WTC11 (cell line): ENCODE measurements at regions not wholly inside any gene's neighbourhood (a gene's known extent, or its start where the extent isn't known, plus 50 kb on each side); places are given as distances from the start of the nearest gene placed in this dataset.

Experiments
- ATAC-seq: fragments of 200-7000 bp; cut with Tn5 transposase; 2 replicates; pipeline ENCODE4 v1.10.0; 2021; ENCODE audit warnings: mild to moderate bottlenecking, moderate library complexity
- CTCF ChIA-PET: fragments of 300-600 bp; sonication (Branson Sonifier 250); formaldehyde crosslinking; loops from one replicate; lab custom pipeline; 2021; ENCODE audit warnings: antibody characterized with exemption; lab: Charles Lee
- POLR2A ChIA-PET: fragments of 350-600 bp; sonication (Branson Sonifier 250); formaldehyde crosslinking; loops from one replicate; lab custom pipeline; 2021; ENCODE audit warnings: antibody characterized with exemption; lab: Charles Lee
- DNase-seq: peaks from one replicate; pipeline ENCODE4 v3.0.0; 2021; ENCODE audit warnings: low spot score
- H3K27ac Mint-ChIP-seq: 2 replicates; pipeline ENCODE4 v1.8.0; 2021; ENCODE audit warnings: mixed read lengths
- H3K27me3 Mint-ChIP-seq: 2 replicates; pipeline ENCODE4 v1.8.0; 2021; ENCODE audit warnings: low read depth, mild to moderate bottlenecking, moderate library complexity, mixed read lengths
- H3K36me3 Mint-ChIP-seq: 2 replicates; pipeline ENCODE4 v1.8.0; 2021; ENCODE audit warnings: mixed read lengths
- H3K4me1 Mint-ChIP-seq: 2 replicates; pipeline ENCODE4 v1.8.0; 2022; ENCODE audit warnings: mixed read lengths
- H3K4me3 Mint-ChIP-seq: 2 replicates; pipeline ENCODE4 v1.8.0; 2021; ENCODE audit warnings: mild to moderate bottlenecking, moderate library complexity, mixed read lengths
- H3K9me3 Mint-ChIP-seq: 2 replicates; pipeline ENCODE4 v1.8.0; 2021; ENCODE audit warnings: mixed read lengths
- E2F5 ChIP-seq: sonication (generic); formaldehyde crosslinking; IDR thresholded peaks from 2 replicates; pipeline ENCODE4 v1.8.1; 2022; ENCODE audit warnings: mild to moderate bottlenecking, moderate library complexity, missing genetic modification reagents
- GRHL2 ChIP-seq: fragments of 250-450 bp; sonication (Bioruptor Pico); IDR thresholded peaks from 2 replicates; pipeline ENCODE4 v1.8.0; 2022; ENCODE audit warnings: mild to moderate bottlenecking, moderate library complexity; ENCODE audit not compliant: insufficient replicate concordance, severe bottlenecking
- NFE2L1 ChIP-seq: sonication (generic); formaldehyde crosslinking; IDR thresholded peaks from 2 replicates; pipeline ENCODE4 v1.8.1; 2023; ENCODE audit warnings: missing genetic modification reagents
- OVOL2 ChIP-seq: fragments of 250-450 bp; sonication (Bioruptor Pico); IDR thresholded peaks from 2 replicates; pipeline ENCODE4 v1.9.0; 2021; ENCODE audit warnings: mild to moderate bottlenecking, borderline replicate concordance
- ZNF219 ChIP-seq: sonication (generic); formaldehyde crosslinking; IDR thresholded peaks from 2 replicates; pipeline ENCODE4 v1.8.0; 2023; ENCODE audit warnings: missing genetic modification reagents, mild to moderate bottlenecking, borderline replicate concordance
- TF ChIP-seq, protein P1 (sequence below): fragments of 250-450 bp; sonication (Bioruptor Pico); IDR thresholded peaks from 2 replicates; pipeline ENCODE4 v2.1.2; 2022; ENCODE audit warnings: mild to moderate bottlenecking, moderate library complexity
- TF ChIP-seq, protein P2 (sequence below): fragments of 250-450 bp; sonication (Bioruptor Pico); IDR thresholded peaks from 2 replicates; pipeline ENCODE4 v1.8.0; 2021; ENCODE audit warnings: mild to moderate bottlenecking
- TF ChIP-seq, protein P3 (sequence below): sonication (generic); formaldehyde crosslinking; IDR thresholded peaks from 2 replicates; pipeline ENCODE4 v1.8.1; 2023; ENCODE audit warnings: mild to moderate bottlenecking, missing genetic modification reagents, moderate library complexity
- TF ChIP-seq, protein P4 (sequence below): sonication (generic); formaldehyde crosslinking; IDR thresholded peaks from 2 replicates; pipeline ENCODE4 v1.8.0; 2022; ENCODE audit warnings: mild to moderate bottlenecking, missing genetic modification reagents
- TF ChIP-seq, protein P5 (sequence below): sonication (generic); formaldehyde crosslinking; IDR thresholded peaks from 2 replicates; pipeline ENCODE4 v1.8.0; 2023; ENCODE audit warnings: missing genetic modification reagents, mild to moderate bottlenecking, borderline replicate concordance
- TF ChIP-seq, protein P6 (sequence below): sonication (generic); formaldehyde crosslinking; IDR thresholded peaks from 2 replicates; pipeline ENCODE4 v1.8.0; 2023; ENCODE audit warnings: mild to moderate bottlenecking, missing genetic modification reagents
- TF ChIP-seq, protein P7 (sequence below): sonication (generic); formaldehyde crosslinking; IDR thresholded peaks from 2 replicates; pipeline ENCODE4 v1.8.1; 2022; ENCODE audit warnings: missing genetic modification reagents, borderline replicate concordance

DNA sequence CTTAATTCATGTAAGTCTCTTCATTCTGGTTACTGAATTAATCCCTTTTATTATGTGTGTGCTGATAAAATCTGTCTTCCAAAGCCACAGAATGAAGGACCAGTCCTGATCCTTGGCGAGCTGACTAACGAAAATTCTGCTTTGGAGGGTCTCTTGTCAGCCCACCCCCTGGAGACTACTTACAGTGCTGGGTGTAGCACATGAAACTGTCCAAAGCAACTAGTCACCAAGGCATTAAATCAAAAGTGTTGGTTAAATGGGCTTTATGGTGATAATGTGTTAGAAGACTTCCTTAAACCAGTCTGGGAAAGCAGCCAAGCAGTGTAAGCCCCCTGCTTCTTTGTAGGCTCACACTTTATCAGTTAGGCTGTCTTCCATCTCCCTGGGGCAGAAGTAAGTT, 420.2 kb downstream of the SUCLG1 start:
- CTCF ChIA-PET = interaction anchor here (1.3 kb wide), 1 partner anchor 16 kb away, joined by 5 read pairs; no protein-coding TSS in a partner anchor
- ATAC-seq (no peak), DNase-seq (no peak)
- Mint-ChIP-seq H3K27me3 (no peaks in the 10 kb centered on the region), H3K27ac (no peak overlapping the region), H3K4me3 (no peak overlapping the region), H3K4me1 (no peaks in the 10 kb centered on the region), H3K9me3 (no peaks in the 10 kb centered on the region), H3K36me3 (no peaks in the 10 kb centered on the region)
- POLR2A ChIA-PET = no interaction called here
- TF ChIP-seq E2F5 (CRISPR knock-in tag) (no peak), GRHL2 (CRISPR knock-in tag) (no peak), ZNF219 (CRISPR knock-in tag) (no peak), NFE2L1 (no peak), OVOL2 (CRISPR knock-in tag) (no peak)
- TF ChIP-seq, protein P1, sequence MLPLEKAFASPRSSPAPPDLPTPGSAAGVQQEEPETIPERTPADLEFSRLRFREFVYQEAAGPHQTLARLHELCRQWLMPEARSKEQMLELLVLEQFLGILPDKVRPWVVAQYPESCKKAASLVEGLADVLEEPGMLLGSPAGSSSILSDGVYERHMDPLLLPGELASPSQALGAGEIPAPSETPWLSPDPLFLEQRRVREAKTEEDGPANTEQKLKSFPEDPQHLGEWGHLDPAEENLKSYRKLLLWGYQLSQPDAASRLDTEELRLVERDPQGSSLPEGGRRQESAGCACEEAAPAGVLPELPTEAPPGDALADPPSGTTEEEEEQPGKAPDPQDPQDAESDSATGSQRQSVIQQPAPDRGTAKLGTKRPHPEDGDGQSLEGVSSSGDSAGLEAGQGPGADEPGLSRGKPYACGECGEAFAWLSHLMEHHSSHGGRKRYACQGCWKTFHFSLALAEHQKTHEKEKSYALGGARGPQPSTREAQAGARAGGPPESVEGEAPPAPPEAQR (CRISPR knock-in tag) = no peak
- TF ChIP-seq, protein P2, sequence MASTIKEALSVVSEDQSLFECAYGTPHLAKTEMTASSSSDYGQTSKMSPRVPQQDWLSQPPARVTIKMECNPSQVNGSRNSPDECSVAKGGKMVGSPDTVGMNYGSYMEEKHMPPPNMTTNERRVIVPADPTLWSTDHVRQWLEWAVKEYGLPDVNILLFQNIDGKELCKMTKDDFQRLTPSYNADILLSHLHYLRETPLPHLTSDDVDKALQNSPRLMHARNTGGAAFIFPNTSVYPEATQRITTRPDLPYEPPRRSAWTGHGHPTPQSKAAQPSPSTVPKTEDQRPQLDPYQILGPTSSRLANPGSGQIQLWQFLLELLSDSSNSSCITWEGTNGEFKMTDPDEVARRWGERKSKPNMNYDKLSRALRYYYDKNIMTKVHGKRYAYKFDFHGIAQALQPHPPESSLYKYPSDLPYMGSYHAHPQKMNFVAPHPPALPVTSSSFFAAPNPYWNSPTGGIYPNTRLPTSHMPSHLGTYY (CRISPR knock-in tag) = no peak
- TF ChIP-seq, protein P3, sequence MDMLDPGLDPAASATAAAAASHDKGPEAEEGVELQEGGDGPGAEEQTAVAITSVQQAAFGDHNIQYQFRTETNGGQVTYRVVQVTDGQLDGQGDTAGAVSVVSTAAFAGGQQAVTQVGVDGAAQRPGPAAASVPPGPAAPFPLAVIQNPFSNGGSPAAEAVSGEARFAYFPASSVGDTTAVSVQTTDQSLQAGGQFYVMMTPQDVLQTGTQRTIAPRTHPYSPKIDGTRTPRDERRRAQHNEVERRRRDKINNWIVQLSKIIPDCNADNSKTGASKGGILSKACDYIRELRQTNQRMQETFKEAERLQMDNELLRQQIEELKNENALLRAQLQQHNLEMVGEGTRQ = no peak
- TF ChIP-seq, protein P4, sequence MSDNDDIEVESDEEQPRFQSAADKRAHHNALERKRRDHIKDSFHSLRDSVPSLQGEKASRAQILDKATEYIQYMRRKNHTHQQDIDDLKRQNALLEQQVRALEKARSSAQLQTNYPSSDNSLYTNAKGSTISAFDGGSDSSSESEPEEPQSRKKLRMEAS (CRISPR knock-in tag) = no peak
- TF ChIP-seq, protein P5, sequence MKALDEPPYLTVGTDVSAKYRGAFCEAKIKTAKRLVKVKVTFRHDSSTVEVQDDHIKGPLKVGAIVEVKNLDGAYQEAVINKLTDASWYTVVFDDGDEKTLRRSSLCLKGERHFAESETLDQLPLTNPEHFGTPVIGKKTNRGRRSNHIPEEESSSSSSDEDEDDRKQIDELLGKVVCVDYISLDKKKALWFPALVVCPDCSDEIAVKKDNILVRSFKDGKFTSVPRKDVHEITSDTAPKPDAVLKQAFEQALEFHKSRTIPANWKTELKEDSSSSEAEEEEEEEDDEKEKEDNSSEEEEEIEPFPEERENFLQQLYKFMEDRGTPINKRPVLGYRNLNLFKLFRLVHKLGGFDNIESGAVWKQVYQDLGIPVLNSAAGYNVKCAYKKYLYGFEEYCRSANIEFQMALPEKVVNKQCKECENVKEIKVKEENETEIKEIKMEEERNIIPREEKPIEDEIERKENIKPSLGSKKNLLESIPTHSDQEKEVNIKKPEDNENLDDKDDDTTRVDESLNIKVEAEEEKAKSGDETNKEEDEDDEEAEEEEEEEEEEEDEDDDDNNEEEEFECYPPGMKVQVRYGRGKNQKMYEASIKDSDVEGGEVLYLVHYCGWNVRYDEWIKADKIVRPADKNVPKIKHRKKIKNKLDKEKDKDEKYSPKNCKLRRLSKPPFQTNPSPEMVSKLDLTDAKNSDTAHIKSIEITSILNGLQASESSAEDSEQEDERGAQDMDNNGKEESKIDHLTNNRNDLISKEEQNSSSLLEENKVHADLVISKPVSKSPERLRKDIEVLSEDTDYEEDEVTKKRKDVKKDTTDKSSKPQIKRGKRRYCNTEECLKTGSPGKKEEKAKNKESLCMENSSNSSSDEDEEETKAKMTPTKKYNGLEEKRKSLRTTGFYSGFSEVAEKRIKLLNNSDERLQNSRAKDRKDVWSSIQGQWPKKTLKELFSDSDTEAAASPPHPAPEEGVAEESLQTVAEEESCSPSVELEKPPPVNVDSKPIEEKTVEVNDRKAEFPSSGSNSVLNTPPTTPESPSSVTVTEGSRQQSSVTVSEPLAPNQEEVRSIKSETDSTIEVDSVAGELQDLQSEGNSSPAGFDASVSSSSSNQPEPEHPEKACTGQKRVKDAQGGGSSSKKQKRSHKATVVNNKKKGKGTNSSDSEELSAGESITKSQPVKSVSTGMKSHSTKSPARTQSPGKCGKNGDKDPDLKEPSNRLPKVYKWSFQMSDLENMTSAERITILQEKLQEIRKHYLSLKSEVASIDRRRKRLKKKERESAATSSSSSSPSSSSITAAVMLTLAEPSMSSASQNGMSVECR = no peak
- TF ChIP-seq, protein P6, sequence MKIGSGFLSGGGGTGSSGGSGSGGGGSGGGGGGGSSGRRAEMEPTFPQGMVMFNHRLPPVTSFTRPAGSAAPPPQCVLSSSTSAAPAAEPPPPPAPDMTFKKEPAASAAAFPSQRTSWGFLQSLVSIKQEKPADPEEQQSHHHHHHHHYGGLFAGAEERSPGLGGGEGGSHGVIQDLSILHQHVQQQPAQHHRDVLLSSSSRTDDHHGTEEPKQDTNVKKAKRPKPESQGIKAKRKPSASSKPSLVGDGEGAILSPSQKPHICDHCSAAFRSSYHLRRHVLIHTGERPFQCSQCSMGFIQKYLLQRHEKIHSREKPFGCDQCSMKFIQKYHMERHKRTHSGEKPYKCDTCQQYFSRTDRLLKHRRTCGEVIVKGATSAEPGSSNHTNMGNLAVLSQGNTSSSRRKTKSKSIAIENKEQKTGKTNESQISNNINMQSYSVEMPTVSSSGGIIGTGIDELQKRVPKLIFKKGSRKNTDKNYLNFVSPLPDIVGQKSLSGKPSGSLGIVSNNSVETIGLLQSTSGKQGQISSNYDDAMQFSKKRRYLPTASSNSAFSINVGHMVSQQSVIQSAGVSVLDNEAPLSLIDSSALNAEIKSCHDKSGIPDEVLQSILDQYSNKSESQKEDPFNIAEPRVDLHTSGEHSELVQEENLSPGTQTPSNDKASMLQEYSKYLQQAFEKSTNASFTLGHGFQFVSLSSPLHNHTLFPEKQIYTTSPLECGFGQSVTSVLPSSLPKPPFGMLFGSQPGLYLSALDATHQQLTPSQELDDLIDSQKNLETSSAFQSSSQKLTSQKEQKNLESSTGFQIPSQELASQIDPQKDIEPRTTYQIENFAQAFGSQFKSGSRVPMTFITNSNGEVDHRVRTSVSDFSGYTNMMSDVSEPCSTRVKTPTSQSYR (CRISPR knock-in tag) = no peak

DNA sequence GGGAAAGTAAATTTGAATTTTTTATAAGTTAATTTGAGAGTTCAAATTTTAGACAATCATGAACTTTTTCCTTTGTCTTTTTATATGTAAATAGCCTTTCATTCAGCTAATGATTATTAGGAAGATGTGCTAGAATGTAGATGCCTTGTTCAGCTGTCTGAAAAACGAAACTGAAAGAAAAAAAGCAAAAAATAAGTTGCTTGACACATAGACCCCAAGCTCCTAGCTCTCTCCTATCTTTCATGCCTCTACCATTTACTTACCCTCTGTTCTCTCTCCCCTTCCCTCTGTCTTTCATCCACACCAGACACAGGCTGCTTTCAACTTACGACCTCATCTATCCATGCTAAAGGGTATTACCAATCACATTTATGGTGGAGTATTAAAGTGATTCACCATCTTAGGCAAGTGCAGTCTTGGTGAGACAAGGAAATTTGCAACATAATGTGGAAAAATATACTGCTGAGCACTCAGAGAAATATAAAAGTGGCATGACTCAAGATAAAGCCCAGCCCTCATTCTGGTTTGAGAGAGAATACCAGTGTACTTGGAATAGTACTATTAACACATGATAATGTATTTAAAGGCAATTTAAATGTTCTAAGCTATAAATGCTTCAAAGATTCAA, 425.6 kb downstream of the SUCLG1 start:
- CTCF ChIA-PET = interaction anchor here (1.0 to 2.2 kb wide), 3 partner anchors 11 to 282 kb away, joined by 5 to 6 read pairs (median 5); no protein-coding TSS in a partner anchor
- ATAC-seq = no peak
- TF ChIP-seq, protein P7, sequence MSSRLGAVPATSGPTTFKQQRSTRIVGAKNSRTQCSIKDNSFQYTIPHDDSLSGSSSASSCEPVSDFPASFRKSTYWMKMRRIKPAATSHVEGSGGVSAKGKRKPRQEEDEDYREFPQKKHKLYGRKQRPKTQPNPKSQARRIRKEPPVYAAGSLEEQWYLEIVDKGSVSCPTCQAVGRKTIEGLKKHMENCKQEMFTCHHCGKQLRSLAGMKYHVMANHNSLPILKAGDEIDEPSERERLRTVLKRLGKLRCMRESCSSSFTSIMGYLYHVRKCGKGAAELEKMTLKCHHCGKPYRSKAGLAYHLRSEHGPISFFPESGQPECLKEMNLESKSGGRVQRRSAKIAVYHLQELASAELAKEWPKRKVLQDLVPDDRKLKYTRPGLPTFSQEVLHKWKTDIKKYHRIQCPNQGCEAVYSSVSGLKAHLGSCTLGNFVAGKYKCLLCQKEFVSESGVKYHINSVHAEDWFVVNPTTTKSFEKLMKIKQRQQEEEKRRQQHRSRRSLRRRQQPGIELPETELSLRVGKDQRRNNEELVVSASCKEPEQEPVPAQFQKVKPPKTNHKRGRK (CRISPR knock-in tag) = no peak
- TF ChIP-seq, protein P5 = no peak

More for the DNA sequence above, 425.6 kb downstream of the SUCLG1 start:
- Mint-ChIP-seq H3K4me1 (0 out of 2 replicates have a peak, but pooled peaks cover 3% of the 10 kb centered on the region), H3K4me3 (no peak overlapping the region), H3K36me3 (no peaks in the 10 kb centered on the region), H3K9me3 (no peaks in the 10 kb centered on the region), H3K27me3 (no peaks in the 10 kb centered on the region), H3K27ac (no peak overlapping the region)
- POLR2A ChIA-PET = no interaction called here
- no peak for DNase-seq
